Activated CD8-positive, alpha-beta memory T cell treated with anti-CD3 and anti-CD28 coated beads for 48 hours (primary cell): ENCODE measurements at regions not wholly inside any gene's neighbourhood (a gene's known extent, or its start where the extent isn't known, plus 50 kb on each side); places are given as distances from the start of the nearest gene placed in this dataset.
A peak's percentile ranks its signal among the peaks of the same experiment; 100 is the strongest.
"Not testable (repeated sequence)": the region's sequence is repeated elsewhere in the genome, so short reads cannot be mapped to it uniquely, and the experiment has no call there.

Source experiments
- DNase-seq, 3 experiments: peaks; one replicate each; pipeline ENCODE4 v3.0.0-alpha.2; 2020; ENCODE audit warnings: low read depth in 2 of 3, low spot score in 2 of 3

- DNase-seq, result not testable (repeated sequence)
These were observed 50.6 kb upstream of the MYL10 start for GRCh38 chr7:101679653-101680173.

GRCh38 chr7:101680406-101681145 is 51.5 kb upstream of the MYL10 start:
- no peak for DNase-seq

- DNase-seq, result no peak
These were observed 52.3 kb upstream of the MYL10 start for GRCh38 chr7:101681170-101682007.

- DNase-seq, result no peak
These were observed 55.9 kb upstream of the MYL10 start for GRCh38 chr7:101684983-101685330.

- no peak for DNase-seq
These were observed 56.9 kb upstream of the MYL10 start for GRCh38 chr7:101686030-101686429.

- no peak for DNase-seq
These were observed 58.0 kb upstream of the MYL10 start for GRCh38 chr7:101687081-101687480.

- DNase-seq, result no peak
These were observed 58.7 kb upstream of the MYL10 start for GRCh38 chr7:101687791-101688182.

- peak; percentile 61 to 91 (median 88) for DNase-seq
These were observed 59.2 kb upstream of the MYL10 start for GRCh38 chr7:101688183-101688831.

- DNase-seq, result no peak
These were observed 60.2 kb upstream of the MYL10 start for GRCh38 chr7:101688995-101689907.

GRCh38 chr7:101690061-101690460 is 61.0 kb upstream of the MYL10 start:
- DNase-seq, result no peak

- DNase-seq, result no peak
These were observed 62.8 kb upstream of the MYL10 start for GRCh38 chr7:101691822-101692384.

GRCh38 chr7:101693498-101694091 is 64.5 kb upstream of the MYL10 start:
- no peak for DNase-seq

- DNase-seq, result no peak
These were observed 69.9 kb upstream of the MYL10 start for GRCh38 chr7:101698964-101699363.

GRCh38 chr7:101699399-101699798 is 70.3 kb upstream of the MYL10 start:
- DNase-seq, result no peak

- no peak for DNase-seq
These were observed 71.1 kb upstream of the MYL10 start for GRCh38 chr7:101699881-101700823.

- DNase-seq, result no peak
These were observed 72.2 kb upstream of the MYL10 start for GRCh38 chr7:101701153-101701794.

GRCh38 chr7:101702362-101702850 is 73.3 kb upstream of the MYL10 start:
- DNase-seq, result no peak

GRCh38 chr7:101705331-101705730 is 76.2 kb upstream of the MYL10 start:
- DNase-seq, result no peak
